ENCODE measurements at regions not wholly inside any gene's neighbourhood (a gene's known extent, or its start where the extent isn't known, plus 50 kb on each side); places are given as distances from the start of the nearest gene placed in this dataset.

GRCh38 chr4:32689518-32689917 lies 1969.3 kb downstream of the PCDH7 start:
- TF ChIP-seq, protein P1, sequence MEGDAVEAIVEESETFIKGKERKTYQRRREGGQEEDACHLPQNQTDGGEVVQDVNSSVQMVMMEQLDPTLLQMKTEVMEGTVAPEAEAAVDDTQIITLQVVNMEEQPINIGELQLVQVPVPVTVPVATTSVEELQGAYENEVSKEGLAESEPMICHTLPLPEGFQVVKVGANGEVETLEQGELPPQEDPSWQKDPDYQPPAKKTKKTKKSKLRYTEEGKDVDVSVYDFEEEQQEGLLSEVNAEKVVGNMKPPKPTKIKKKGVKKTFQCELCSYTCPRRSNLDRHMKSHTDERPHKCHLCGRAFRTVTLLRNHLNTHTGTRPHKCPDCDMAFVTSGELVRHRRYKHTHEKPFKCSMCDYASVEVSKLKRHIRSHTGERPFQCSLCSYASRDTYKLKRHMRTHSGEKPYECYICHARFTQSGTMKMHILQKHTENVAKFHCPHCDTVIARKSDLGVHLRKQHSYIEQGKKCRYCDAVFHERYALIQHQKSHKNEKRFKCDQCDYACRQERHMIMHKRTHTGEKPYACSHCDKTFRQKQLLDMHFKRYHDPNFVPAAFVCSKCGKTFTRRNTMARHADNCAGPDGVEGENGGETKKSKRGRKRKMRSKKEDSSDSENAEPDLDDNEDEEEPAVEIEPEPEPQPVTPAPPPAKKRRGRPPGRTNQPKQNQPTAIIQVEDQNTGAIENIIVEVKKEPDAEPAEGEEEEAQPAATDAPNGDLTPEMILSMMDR (conservative IDR thresholded peaks at IDR 0.05; ENCODE audit: low read length), result no peak
- no peak for TF ChIP-seq EZH2phosphoT487 (IDR thresholded peaks at IDR 0.05; ENCODE audit: borderline replicate concordance)

Measured in Loucy (cell line).